SK-MEL-5 (cell line): ENCODE measurements at regions not wholly inside any gene's neighbourhood (a gene's known extent, or its start where the extent isn't known, plus 50 kb on each side); places are given as distances from the start of the nearest gene placed in this dataset.
"Not testable (repeated sequence)": the region's sequence is repeated elsewhere in the genome, so short reads cannot be mapped to it uniquely, and the experiment has no call there.

Source experiments
- DNase-seq: peaks from one replicate; pipeline ENCODE4 v3.0.0-alpha.2; 2016; ENCODE audit warnings: low read depth, low spot score
- in situ Hi-C: cut with HindIII; loops from 2 replicates; pipeline ENCODE4 v1.10.0; 2016; ENCODE audit warnings: low sequenced_read_pairs, high pct_unique_total_duplicates, low pct_unique_long_range_greater_than_20kb

- DNase-seq = no peak
- in situ Hi-C loops = no loop called here
Measured at GRCh38 chr3:137820366-137820765, 56.3 kb downstream of the SOX14 start.

- no peak for DNase-seq
- in situ Hi-C loops = no loop called here
Measured at GRCh38 chr3:137835096-137835495, 71.0 kb downstream of the SOX14 start.

- in situ Hi-C loops = no loop called here
- DNase-seq = no peak
Measured at GRCh38 chr3:137845194-137845593, 81.1 kb downstream of the SOX14 start.

- in situ Hi-C loops = no loop called here
- no peak for DNase-seq
Measured at GRCh38 chr3:137845666-137846065, 81.6 kb downstream of the SOX14 start.

GRCh38 chr3:137852391-137852830 lies 88.3 kb downstream of the SOX14 start:
- no peak for DNase-seq

GRCh38 chr3:137854533-137855261 lies 90.6 kb downstream of the SOX14 start:
- no peak for DNase-seq
- in situ Hi-C loops = no loop called here

More at GRCh38 chr3:137852391-137852830, 88.3 kb downstream of the SOX14 start:
- in situ Hi-C loops = no loop called here

GRCh38 chr3:137866001-137866400 lies 101.9 kb downstream of the SOX14 start:
- DNase-seq = no peak
- in situ Hi-C loops = no loop called here

GRCh38 chr3:137866933-137867332 lies 102.8 kb downstream of the SOX14 start:
- no peak for DNase-seq
- in situ Hi-C loops = no loop called here

- no peak for DNase-seq
Measured at GRCh38 chr3:137867611-137868010, 103.5 kb downstream of the SOX14 start.

GRCh38 chr3:137869022-137869421 lies 104.9 kb downstream of the SOX14 start:
- DNase-seq = no peak
- in situ Hi-C loops = no loop called here

More at GRCh38 chr3:137867611-137868010, 103.5 kb downstream of the SOX14 start:
- in situ Hi-C loops = no loop called here

GRCh38 chr3:137872589-137872988 lies 108.5 kb downstream of the SOX14 start:
- in situ Hi-C loops, DNase-seq: not testable (repeated sequence)

- in situ Hi-C loops, DNase-seq: not testable (repeated sequence)
Measured at GRCh38 chr3:137896842-137897241, 113.1 kb upstream of the CLDN18 start.

GRCh38 chr3:137906985-137907649 lies 102.8 kb upstream of the CLDN18 start:
- in situ Hi-C loops = no loop called here
- DNase-seq = no peak

- no peak for DNase-seq
- in situ Hi-C loops = no loop called here
Measured at GRCh38 chr3:137924628-137925027, 85.3 kb upstream of the CLDN18 start.

GRCh38 chr3:137925080-137925479 lies 84.9 kb upstream of the CLDN18 start:
- no peak for DNase-seq
- in situ Hi-C loops = no loop called here

- in situ Hi-C loops = no loop called here
- DNase-seq = no peak
Measured at GRCh38 chr3:137926991-137927390, 83.0 kb upstream of the CLDN18 start.

GRCh38 chr3:137930976-137931375 lies 79.0 kb upstream of the CLDN18 start:
- in situ Hi-C loops = no loop called here
- no peak for DNase-seq

GRCh38 chr3:137938876-137939275 lies 71.1 kb upstream of the CLDN18 start:
- no peak for DNase-seq
- in situ Hi-C loops = no loop called here

- in situ Hi-C loops = no loop called here
- no peak for DNase-seq
Measured at GRCh38 chr3:137944593-137944992, 65.4 kb upstream of the CLDN18 start.
